PC-9 (cell line): ENCODE measurements at regions not wholly inside any gene's neighbourhood (a gene's known extent, or its start where the extent isn't known, plus 50 kb on each side); places are given as distances from the start of the nearest gene placed in this dataset.

ENCODE experiments used
- BruUV-seq: library from RNA; stranded (reverse); fragments of 400-500 nt; replicated peaks from 2 replicates; lab custom pipeline; 2021; lab: Mats Ljungman, UMichigan
- CTCF ChIA-PET: fragments of 300-600 bp; sonication (Branson Sonifier 250); formaldehyde crosslinking; loops from one replicate; lab custom pipeline; 2022; ENCODE audit warnings: antibody characterized with exemption; lab: Charles Lee
- POLR2A ChIA-PET: fragments of 300-600 bp; sonication (Branson Sonifier 250); formaldehyde crosslinking; loops from one replicate; lab custom pipeline; 2022; ENCODE audit warnings: antibody characterized with exemption; ENCODE audit not compliant: unreplicated experiment; lab: Charles Lee
- DNase-seq, 2 experiments: peaks; one replicate each; pipeline versions ENCODE4 v3.0.0 to v3.0.0-alpha.2; 2015 to 2022; ENCODE audit warnings: mixed read lengths in 1 of 2
- H2AFZ ChIP-seq: fragments of 200-600 bp; sonication (generic); 2 replicates; pipeline ENCODE4 v1.8.1; 2017; ENCODE audit warnings: antibody characterized with exemption
- H3F3A ChIP-seq: fragments of 200-600 bp; sonication (generic); 2 replicates; pipeline ENCODE4 v1.8.1; 2017; ENCODE audit warnings: antibody characterized with exemption, mild to moderate bottlenecking, low read depth; ENCODE audit not compliant: insufficient read depth
- H3K27ac ChIP-seq: fragments of 200-600 bp; sonication (generic); 2 replicates; pipeline ENCODE4 v1.6.1; 2016; ENCODE audit warnings: mixed run types
- H3K27me3 ChIP-seq: fragments of 200-600 bp; sonication (generic); 2 replicates; pipeline ENCODE4 v1.6.1; 2016; ENCODE audit warnings: low read depth, mixed run types; ENCODE audit not compliant: insufficient read depth
- H3K36me3 ChIP-seq: fragments of 200-600 bp; sonication (generic); 2 replicates; pipeline ENCODE4 v1.6.1; 2016; ENCODE audit warnings: low read depth, mixed run types
- H3K4me1 ChIP-seq: fragments of 200-600 bp; sonication (generic); replicated peaks from 2 replicates; pipeline ENCODE4 v1.6.1; 2016; ENCODE audit warnings: mixed run types; ENCODE audit not compliant: insufficient read depth
- H3K4me2 ChIP-seq: fragments of 200-600 bp; sonication (generic); 2 replicates; pipeline ENCODE4 v1.6.1; 2017; ENCODE audit warnings: mixed run types
- H3K4me3 ChIP-seq: fragments of 200-600 bp; sonication (generic); 2 replicates; pipeline ENCODE4 v1.6.1; 2016; ENCODE audit warnings: mixed run types
- H3K79me2 ChIP-seq: fragments of 200-600 bp; sonication (generic); 2 replicates; pipeline ENCODE4 v1.6.1; 2017; ENCODE audit warnings: low read depth, mixed run types
- H3K9me2 ChIP-seq: fragments of 200-600 bp; sonication (generic); 2 replicates; pipeline ENCODE4 v1.8.1; 2017; ENCODE audit warnings: mild to moderate bottlenecking; ENCODE audit not compliant: insufficient read depth
- H3K9me3 ChIP-seq: fragments of 200-600 bp; sonication (generic); 2 replicates; pipeline ENCODE4 v1.8.1; 2016; ENCODE audit warnings: low read depth; ENCODE audit not compliant: insufficient read depth
- H4K20me1 ChIP-seq: fragments of 200-600 bp; sonication (generic); 2 replicates; pipeline ENCODE4 v1.8.1; 2017; ENCODE audit not compliant: insufficient read depth
- EZH2 ChIP-seq: fragments of 200-600 bp; sonication (generic); IDR thresholded peaks from 2 replicates; pipeline ENCODE4 v1.8.0; 2017; ENCODE audit warnings: antibody characterized with exemption, low read depth
- intact Hi-C: fragments of 100-400 bp; cut with micrococcal nuclease; formaldehyde crosslinking; loops from one replicate; pipeline ENCODE4 v1.10.0; 2022; ENCODE audit not compliant: unreplicated experiment
- TF ChIP-seq, protein P1 (sequence below): fragments of 200-600 bp; sonication (generic); conservative IDR thresholded peaks from 2 replicates; pipeline ENCODE4 v1.6.1; 2017; ENCODE audit warnings: mixed run types, antibody characterized with exemption, mild to moderate bottlenecking, moderate library complexity

GRCh38 chr7:36078816-36079360 lies 74.2 kb upstream of the EEPD1 start:
- DNase-seq = no peak
- H4K20me1 ChIP-seq = no peaks in the 10 kb centered on the region
- intact Hi-C loops = no loop called here
- H3K4me2 ChIP-seq = no peak overlapping the region
- H3K27ac ChIP-seq = no peak overlapping the region
- no peaks in the 10 kb centered on the region; the same call in 1 of the 2 replicates for H3K4me1 ChIP-seq
- no peak overlapping the region for H3K4me3 ChIP-seq
- H3K36me3 ChIP-seq = no peaks in the 10 kb centered on the region
- TF ChIP-seq EZH2 = no peak
- TF ChIP-seq, protein P1, sequence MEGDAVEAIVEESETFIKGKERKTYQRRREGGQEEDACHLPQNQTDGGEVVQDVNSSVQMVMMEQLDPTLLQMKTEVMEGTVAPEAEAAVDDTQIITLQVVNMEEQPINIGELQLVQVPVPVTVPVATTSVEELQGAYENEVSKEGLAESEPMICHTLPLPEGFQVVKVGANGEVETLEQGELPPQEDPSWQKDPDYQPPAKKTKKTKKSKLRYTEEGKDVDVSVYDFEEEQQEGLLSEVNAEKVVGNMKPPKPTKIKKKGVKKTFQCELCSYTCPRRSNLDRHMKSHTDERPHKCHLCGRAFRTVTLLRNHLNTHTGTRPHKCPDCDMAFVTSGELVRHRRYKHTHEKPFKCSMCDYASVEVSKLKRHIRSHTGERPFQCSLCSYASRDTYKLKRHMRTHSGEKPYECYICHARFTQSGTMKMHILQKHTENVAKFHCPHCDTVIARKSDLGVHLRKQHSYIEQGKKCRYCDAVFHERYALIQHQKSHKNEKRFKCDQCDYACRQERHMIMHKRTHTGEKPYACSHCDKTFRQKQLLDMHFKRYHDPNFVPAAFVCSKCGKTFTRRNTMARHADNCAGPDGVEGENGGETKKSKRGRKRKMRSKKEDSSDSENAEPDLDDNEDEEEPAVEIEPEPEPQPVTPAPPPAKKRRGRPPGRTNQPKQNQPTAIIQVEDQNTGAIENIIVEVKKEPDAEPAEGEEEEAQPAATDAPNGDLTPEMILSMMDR = no peak
- H3F3A ChIP-seq = no peaks in the 10 kb centered on the region
- H3K9me2 ChIP-seq = no peaks in the 10 kb centered on the region
- H3K27me3 ChIP-seq = no peaks in the 10 kb centered on the region
- BruUV-seq = no TSS peak
- H3K79me2 ChIP-seq = no peaks in the 10 kb centered on the region
- H3K9me3 ChIP-seq = no peaks in the 10 kb centered on the region
- no peak overlapping the region for H2AFZ ChIP-seq
- CTCF ChIA-PET = no interaction called here
- POLR2A ChIA-PET = no interaction called here

DNA sequence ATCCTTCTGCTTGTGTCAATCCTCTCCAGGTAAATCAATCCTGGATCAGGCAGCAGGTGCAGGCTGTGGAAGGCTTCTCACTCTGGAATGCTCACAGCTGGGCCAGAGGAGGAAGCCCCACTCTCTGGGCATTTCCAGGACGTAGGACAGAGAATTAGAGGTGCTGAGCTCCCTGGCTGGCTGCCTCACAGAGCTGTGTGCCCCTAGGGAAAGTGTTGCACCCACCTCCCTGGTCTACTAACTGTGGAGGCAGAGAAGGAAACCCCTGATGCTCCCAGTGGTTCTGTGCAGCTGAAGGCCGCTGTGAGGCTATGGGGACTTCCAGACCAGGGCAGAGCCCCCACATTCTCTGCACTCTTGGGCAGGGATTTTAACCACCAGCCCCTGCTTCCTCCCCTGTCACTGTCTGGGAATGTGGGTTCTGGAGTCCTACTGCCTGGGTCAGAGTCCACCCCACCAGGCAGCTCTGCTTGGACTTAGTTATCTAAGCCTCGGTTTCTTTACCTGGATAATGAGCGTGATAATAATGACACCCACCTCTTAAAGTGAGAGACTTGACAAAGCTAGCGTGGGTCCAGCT lies 73.5 kb upstream of the EEPD1 start:
- Histone ChIP-seq H3K27ac (no peak overlapping the region), H4K20me1 (no peaks in the 10 kb centered on the region), H3K27me3 (no peaks in the 10 kb centered on the region), H2AFZ (no peak overlapping the region), H3K4me1 (no peaks in the 10 kb centered on the region; the same call in 1 of the 2 replicates), H3K79me2 (no peaks in the 10 kb centered on the region), H3K9me3 (no peaks in the 10 kb centered on the region), H3K36me3 (no peaks in the 10 kb centered on the region), H3K4me3 (no peak overlapping the region), H3K4me2 (no peak overlapping the region), H3F3A (no peaks in the 10 kb centered on the region), H3K9me2 (no peaks in the 10 kb centered on the region)
- TF ChIP-seq, protein P1 = no peak
- TF ChIP-seq EZH2 = no peak
- intact Hi-C loops = no loop called here
- ChIA-PET CTCF (no interaction called here), POLR2A (no interaction called here)
- no peak for DNase-seq
- BruUV-seq = no TSS peak

- H3K79me2 ChIP-seq = no peaks in the 10 kb centered on the region
- BruUV-seq = no TSS peak
- no peak overlapping the region for H3K4me3 ChIP-seq
- CTCF ChIA-PET = no interaction called here
- no peaks in the 10 kb centered on the region; the same call in 1 of the 2 replicates for H3K4me1 ChIP-seq
- H3K27me3 ChIP-seq = no peaks in the 10 kb centered on the region
- H3F3A ChIP-seq = no peaks in the 10 kb centered on the region
- H3K27ac ChIP-seq = no peak overlapping the region
- H3K4me2 ChIP-seq = no peak overlapping the region
- no peak overlapping the region for H2AFZ ChIP-seq
- H3K9me3 ChIP-seq = no peaks in the 10 kb centered on the region
- POLR2A ChIA-PET = no interaction called here
- no peaks in the 10 kb centered on the region for H3K9me2 ChIP-seq
- DNase-seq = no peak
- intact Hi-C loops = no loop called here
- TF ChIP-seq, protein P1 = no peak
- no peak for TF ChIP-seq EZH2
- H3K36me3 ChIP-seq = no peaks in the 10 kb centered on the region
- H4K20me1 ChIP-seq = no peaks in the 10 kb centered on the region
Observed at GRCh38 chr7:36080843-36081242, 72.2 kb upstream of the EEPD1 start.
